Cardiac muscle cell (in vitro differentiated cells and primary cell): ENCODE measurements at regions not wholly inside any gene's neighbourhood (a gene's known extent, or its start where the extent isn't known, plus 50 kb on each side); places are given as distances from the start of the nearest gene placed in this dataset.
"Not testable (repeated sequence)": the region's sequence is repeated elsewhere in the genome, so short reads cannot be mapped to it uniquely, and the experiment has no call there.

Source experiments
- DNase-seq, 2 donors: peaks; one replicate each; pipeline versions ENCODE4 v3.0.0 to v3.0.0-alpha.2; 2010 to 2017; ENCODE audit warnings: low read depth in 1 of 2, low spot score in 1 of 2
- H3K27ac ChIP-seq: fragments of 200-600 bp; sonication (generic); 2 replicates; pipeline ENCODE4 v1.5.1; 2016
- H3K27me3 ChIP-seq: fragments of 200-600 bp; sonication (generic); 2 replicates; pipeline ENCODE4 v1.6.0; 2016; ENCODE audit warnings: control low read depth
- H3K36me3 ChIP-seq: fragments of 200-600 bp; sonication (generic); 2 replicates; pipeline ENCODE4 v1.5.1; 2016; ENCODE audit warnings: control low read depth
- H3K4me1 ChIP-seq: fragments of 200-600 bp; sonication (generic); 2 replicates; pipeline ENCODE4 v1.8.1; 2017; ENCODE audit warnings: low read depth, mild to moderate bottlenecking, mixed run types
- H3K4me3 ChIP-seq: fragments of 200-600 bp; sonication (generic); 2 replicates; pipeline ENCODE4 v1.5.1; 2016; ENCODE audit warnings: mild to moderate bottlenecking
- H3K9me3 ChIP-seq: fragments of 200-600 bp; sonication (generic); 2 replicates; pipeline ENCODE4 v1.5.1; 2017; ENCODE audit warnings: low read depth, mild to moderate bottlenecking, control low read depth
- CTCF ChIP-seq: IDR thresholded peaks from 2 replicates; pipeline ENCODE4 v1.5.1; 2012; ENCODE audit warnings: low read depth, mild to moderate bottlenecking, low read length

DNA sequence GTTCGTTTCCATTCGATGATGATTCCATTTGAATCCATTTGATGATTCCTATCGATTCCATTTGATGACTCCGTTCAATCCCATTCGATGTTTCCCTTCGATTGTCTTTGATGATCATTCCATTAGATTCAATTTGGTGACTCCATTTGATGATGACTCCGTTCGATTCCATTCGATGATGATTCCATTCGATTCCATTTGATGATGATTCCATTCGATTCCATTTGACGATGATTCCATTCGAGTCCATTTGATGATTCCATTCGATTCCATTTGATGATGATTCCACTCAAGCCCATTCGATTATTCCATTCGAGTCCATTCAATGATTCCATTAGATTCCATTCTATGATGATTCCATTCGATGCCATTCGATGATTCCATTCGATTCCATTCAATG lies 2730.6 kb downstream of the RPIA start:
- H3K27ac ChIP-seq, DNase-seq, H3K36me3 ChIP-seq, H3K4me1 ChIP-seq, H3K27me3 ChIP-seq, H3K9me3 ChIP-seq, H3K4me3 ChIP-seq: not testable (repeated sequence)

GRCh38 chr2:91427148-91427547 lies 2735.7 kb downstream of the RPIA start:
- H3K27me3 ChIP-seq, H3K9me3 ChIP-seq, H3K36me3 ChIP-seq, H3K27ac ChIP-seq, H3K4me1 ChIP-seq, DNase-seq, H3K4me3 ChIP-seq: not testable (repeated sequence)

DNA sequence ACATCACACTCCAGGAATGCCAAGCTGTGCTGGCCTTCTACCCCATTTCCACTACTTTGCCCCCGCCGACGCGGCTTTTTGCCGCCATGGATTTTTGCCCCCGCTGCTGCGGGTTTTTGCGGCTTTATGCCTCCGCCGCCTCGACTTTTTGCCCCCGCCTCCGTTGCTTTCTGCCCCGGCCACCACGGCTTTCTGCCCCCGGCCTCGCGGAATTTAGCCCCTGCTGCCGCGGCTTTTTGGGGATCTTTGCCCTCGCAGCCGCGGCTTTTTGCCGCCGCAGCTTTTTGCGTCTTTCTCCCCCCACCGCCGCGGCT lies 2750.4 kb downstream of the RPIA start:
- not testable (repeated sequence) for H3K27ac ChIP-seq, DNase-seq, H3K4me1 ChIP-seq, H3K36me3 ChIP-seq, H3K9me3 ChIP-seq
- Histone ChIP-seq H3K27me3 (peaks cover 23% of the 10 kb centered on the region), H3K4me3 (peak overlapping the region; percentile 26)

GRCh38 chr2:91442246-91442905 lies 2750.9 kb downstream of the RPIA start:
- no peak for DNase-seq
- peaks cover 23% of the 10 kb centered on the region for H3K27me3 ChIP-seq
- H3K4me1 ChIP-seq: no peaks in the 10 kb centered on the region
- peaks cover 4% of the 10 kb centered on the region for H3K9me3 ChIP-seq
- TF ChIP-seq CTCF: no peak
- H3K27ac ChIP-seq: no peak overlapping the region
- H3K4me3 ChIP-seq: peak overlapping the region; percentile 26
- H3K36me3 ChIP-seq: no peaks in the 10 kb centered on the region

- DNase-seq, H3K9me3 ChIP-seq, H3K36me3 ChIP-seq, H3K4me1 ChIP-seq, H3K27ac ChIP-seq: not testable (repeated sequence)
- Histone ChIP-seq H3K27me3 (peaks cover 23% of the 10 kb centered on the region), H3K4me3 (peak overlapping the region; percentile 26)
These were observed 2751.6 kb downstream of the RPIA start for GRCh38 chr2:91442906-91443729.

GRCh38 chr2:91443730-91444115 lies 2752.2 kb downstream of the RPIA start:
- not testable (repeated sequence) for H3K27ac ChIP-seq, H3K4me1 ChIP-seq, H3K36me3 ChIP-seq, H3K4me3 ChIP-seq, DNase-seq, H3K9me3 ChIP-seq
- peaks cover 23% of the 10 kb centered on the region for H3K27me3 ChIP-seq

DNA sequence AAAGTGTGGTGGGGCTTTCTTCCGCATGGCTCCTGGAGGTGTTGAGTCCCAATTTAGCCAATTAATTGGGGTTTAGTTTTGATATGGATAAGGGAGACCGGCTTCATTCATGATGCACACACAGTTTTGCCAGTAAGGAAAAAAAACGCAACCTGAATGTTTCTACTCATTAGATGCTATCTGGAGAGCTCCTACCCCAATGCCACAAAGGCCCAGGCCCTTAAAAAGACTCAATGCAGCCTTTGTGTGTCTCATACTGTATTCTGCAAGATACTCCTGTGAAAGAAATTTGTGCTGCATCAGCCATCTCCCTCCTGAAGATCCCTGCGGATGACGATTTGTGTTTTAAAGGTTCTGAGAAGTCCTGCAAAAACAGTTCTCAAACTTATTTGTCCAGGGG lies 2754.2 kb downstream of the RPIA start:
- not testable (repeated sequence) for H3K4me3 ChIP-seq, H3K27ac ChIP-seq, H3K36me3 ChIP-seq, H3K9me3 ChIP-seq, DNase-seq, H3K4me1 ChIP-seq
- H3K27me3 ChIP-seq: peaks cover 18% of the 10 kb centered on the region

- H3K27me3 ChIP-seq: peaks cover 18% of the 10 kb centered on the region
- H3K4me3 ChIP-seq, H3K27ac ChIP-seq, H3K36me3 ChIP-seq, DNase-seq, H3K4me1 ChIP-seq, H3K9me3 ChIP-seq: not testable (repeated sequence)
These were observed 2755.0 kb downstream of the RPIA start for GRCh38 chr2:91446489-91446888.

DNA sequence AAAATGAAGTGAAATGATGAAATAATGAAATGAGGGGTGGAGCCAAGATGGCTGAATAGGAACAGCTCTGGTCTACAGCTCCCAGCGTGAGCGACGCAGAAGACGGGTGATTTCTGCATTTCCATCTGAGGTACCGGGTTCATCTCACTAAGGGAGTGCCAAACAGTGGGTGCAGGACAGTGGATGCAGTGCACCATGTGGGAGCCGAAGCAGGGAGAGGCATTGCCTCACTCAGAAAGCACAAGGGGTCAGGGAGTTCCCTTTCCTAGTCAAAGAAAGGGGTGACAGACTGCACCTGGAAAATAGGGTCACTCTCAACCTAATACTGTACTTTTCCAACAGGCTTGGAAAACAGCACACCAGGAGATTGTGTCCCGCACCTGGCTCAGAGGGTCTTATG lies 2755.4 kb downstream of the RPIA start:
- H3K27me3 ChIP-seq: peaks cover 16% of the 10 kb centered on the region
- H3K36me3 ChIP-seq, H3K4me1 ChIP-seq, H3K27ac ChIP-seq, H3K9me3 ChIP-seq, DNase-seq, H3K4me3 ChIP-seq: not testable (repeated sequence)

DNA sequence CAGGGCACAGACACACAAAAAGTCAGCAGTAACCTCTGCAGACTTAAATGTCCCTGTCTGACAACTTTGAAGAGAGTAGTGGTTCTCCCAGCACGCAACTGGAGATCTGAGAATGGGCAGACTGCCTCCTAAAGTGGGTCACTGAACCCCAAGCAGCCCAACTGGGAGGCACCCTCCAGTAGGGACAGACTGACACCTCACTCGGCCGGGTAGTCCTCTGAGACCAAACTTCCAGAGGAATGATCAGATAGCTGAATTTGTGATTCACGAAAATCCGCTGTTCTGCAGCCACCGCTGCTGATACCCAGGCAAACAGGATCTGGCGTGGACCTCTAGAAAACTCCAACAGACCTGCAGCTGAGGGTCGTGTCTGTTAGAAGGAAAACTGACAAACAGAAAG lies 2756.0 kb downstream of the RPIA start:
- DNase-seq, H3K4me3 ChIP-seq, H3K27ac ChIP-seq, H3K9me3 ChIP-seq, H3K27me3 ChIP-seq, H3K36me3 ChIP-seq, H3K4me1 ChIP-seq: not testable (repeated sequence)

DNA sequence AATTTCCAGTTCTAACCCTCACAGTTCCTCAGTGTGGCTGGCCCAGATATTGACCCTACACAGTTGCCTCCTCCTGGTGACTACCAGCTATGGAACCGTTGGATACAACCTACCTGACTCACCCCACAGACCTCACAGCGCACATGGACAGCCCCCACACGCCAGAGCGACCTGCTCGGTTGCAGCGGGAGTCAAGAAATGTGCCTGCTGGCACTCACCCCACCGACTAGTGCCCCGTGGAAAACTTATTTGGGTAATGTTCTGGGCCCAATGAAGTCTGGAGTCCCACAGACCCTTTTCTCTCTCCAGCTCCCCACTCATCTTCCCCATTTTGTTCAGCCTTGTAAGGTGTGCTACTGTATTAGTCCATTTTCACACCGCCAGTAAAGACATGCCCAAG lies 2770.8 kb downstream of the RPIA start:
- not testable (repeated sequence) for H3K27me3 ChIP-seq, DNase-seq, H3K9me3 ChIP-seq, H3K27ac ChIP-seq, H3K4me1 ChIP-seq, H3K4me3 ChIP-seq, H3K36me3 ChIP-seq

- H3K36me3 ChIP-seq, H3K9me3 ChIP-seq, H3K27me3 ChIP-seq, DNase-seq, H3K4me3 ChIP-seq, H3K27ac ChIP-seq, H3K4me1 ChIP-seq: not testable (repeated sequence)
These were observed 2771.5 kb downstream of the RPIA start for GRCh38 chr2:91463007-91463406.

- H3K4me3 ChIP-seq, H3K27ac ChIP-seq, H3K36me3 ChIP-seq, H3K9me3 ChIP-seq, DNase-seq, H3K27me3 ChIP-seq, H3K4me1 ChIP-seq: not testable (repeated sequence)
These were observed 2775.4 kb downstream of the RPIA start for GRCh38 chr2:91466780-91467363.
